Muscle of leg (tissue), 3 donors: ENCODE measurements at regions not wholly inside any gene's neighbourhood (a gene's known extent, or its start where the extent isn't known, plus 50 kb on each side); places are given as distances from the start of the nearest gene placed in this dataset.
"Not testable (repeated sequence)": the region's sequence is repeated elsewhere in the genome, so short reads cannot be mapped to it uniquely, and the experiment has no call there.

ENCODE experiments used
- DNase-seq: peaks from one replicate; pipeline ENCODE4 v3.0.0; 2013
- H3K27ac ChIP-seq: one replicate; pipeline ENCODE4 v1.5.1; 2013; ENCODE audit warnings: mild to moderate bottlenecking, low read length, control low read depth
- H3K27me3 ChIP-seq: one replicate; pipeline ENCODE4 v1.6.1; 2013; ENCODE audit warnings: low read length; ENCODE audit not compliant: control insufficient read depth, insufficient read depth
- H3K36me3 ChIP-seq: one replicate; pipeline ENCODE4 v1.6.1; 2013; ENCODE audit warnings: low read length; ENCODE audit not compliant: control insufficient read depth, insufficient read depth
- H3K4me1 ChIP-seq: one replicate; pipeline ENCODE4 v1.6.1; 2013; ENCODE audit warnings: low read length; ENCODE audit not compliant: control insufficient read depth, insufficient read depth
- H3K4me3 ChIP-seq: one replicate; pipeline ENCODE4 v1.5.1; 2013; ENCODE audit warnings: low read length, control low read depth
- H3K9me3 ChIP-seq: replicated peaks from 2 replicates; pipeline ENCODE4 v1.6.1; 2013; ENCODE audit warnings: low read depth, low read length; ENCODE audit not compliant: control insufficient read depth
- WGBS: methylation state at CpG from one replicate; pipeline ENCODE4 v1.1.5; 2013; ENCODE audit warnings: missing lambda C conversion rate; ENCODE audit not compliant: insufficient coverage; 5-methylcytosine and 5-hydroxymethylcytosine counted together

DNA sequence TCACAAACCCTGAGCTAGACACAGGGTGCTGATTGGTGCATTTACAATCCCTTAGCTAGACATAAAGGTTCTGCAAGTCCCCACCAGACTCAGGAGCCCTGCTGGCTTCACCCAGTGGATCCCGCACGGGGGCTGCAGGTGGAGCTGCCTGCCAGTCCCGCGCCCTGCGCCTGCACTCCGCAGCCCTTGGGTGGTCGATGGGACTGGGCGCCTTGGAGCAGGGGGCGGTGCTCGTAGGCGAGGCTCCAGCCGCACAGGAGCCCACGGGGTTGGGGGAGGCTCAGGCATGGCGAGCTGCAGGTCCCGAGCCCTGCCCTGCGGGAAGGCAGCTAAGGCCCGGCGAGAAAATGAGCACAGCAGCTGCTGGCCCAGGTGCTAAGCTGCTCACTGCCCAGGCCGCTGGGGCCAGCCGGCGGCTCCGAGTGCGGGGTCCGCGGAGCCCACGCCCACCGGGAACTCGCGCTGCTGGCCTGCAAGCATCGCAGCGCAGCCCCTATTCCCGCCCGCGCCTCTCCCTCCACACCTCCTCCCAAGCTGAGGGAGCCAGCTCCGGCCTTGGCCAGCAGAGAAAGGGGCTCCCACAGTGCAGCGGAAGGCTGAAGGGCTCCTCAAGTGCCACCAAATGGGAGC is 155.2 kb downstream of the SLC25A46 start:
- not testable (repeated sequence) for H3K4me3 ChIP-seq, H3K36me3 ChIP-seq, H3K4me1 ChIP-seq, H3K27me3 ChIP-seq, H3K27ac ChIP-seq, H3K9me3 ChIP-seq, DNase-seq
- WGBS = 63% methylated on average over 32 of the region's 36 CpGs

GRCh38 chr5:110894805-110895204 is 156.0 kb downstream of the SLC25A46 start:
- no peaks in the 10 kb centered on the region for H3K36me3 ChIP-seq
- no peak for DNase-seq
- no peak overlapping the region for H3K4me3 ChIP-seq
- H3K9me3 ChIP-seq = no peaks in the 10 kb centered on the region
- no peak overlapping the region for H3K27ac ChIP-seq
- WGBS = 75% methylated on average over 5 of the region's 8 CpGs
- H3K27me3 ChIP-seq = no peaks in the 10 kb centered on the region
- no peaks in the 10 kb centered on the region for H3K4me1 ChIP-seq

DNA sequence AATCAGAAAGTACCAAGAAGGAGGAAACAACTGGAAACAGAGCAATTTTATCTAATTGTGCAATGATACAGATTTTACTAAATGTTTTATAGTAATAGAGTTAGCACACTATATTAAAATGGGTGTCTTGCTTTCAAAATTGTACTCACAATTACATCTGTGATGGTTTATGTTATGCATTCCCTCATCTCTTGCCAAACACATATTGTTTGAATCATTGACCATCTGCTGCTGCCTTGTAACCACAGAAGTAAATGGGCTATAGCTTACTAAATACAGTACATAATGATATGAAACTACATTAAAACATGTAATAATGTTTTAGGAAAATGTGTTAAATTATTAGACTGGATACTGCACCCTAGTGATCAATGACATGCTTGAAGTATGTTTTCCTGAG is 158.1 kb downstream of the SLC25A46 start:
- Histone ChIP-seq H3K4me1 (no peaks in the 10 kb centered on the region), H3K36me3 (no peaks in the 10 kb centered on the region), H3K4me3 (no peak overlapping the region), H3K27me3 (no peaks in the 10 kb centered on the region), H3K27ac (no peak overlapping the region), H3K9me3 (no peaks in the 10 kb centered on the region)
- peak; percentile 65 for DNase-seq

DNA sequence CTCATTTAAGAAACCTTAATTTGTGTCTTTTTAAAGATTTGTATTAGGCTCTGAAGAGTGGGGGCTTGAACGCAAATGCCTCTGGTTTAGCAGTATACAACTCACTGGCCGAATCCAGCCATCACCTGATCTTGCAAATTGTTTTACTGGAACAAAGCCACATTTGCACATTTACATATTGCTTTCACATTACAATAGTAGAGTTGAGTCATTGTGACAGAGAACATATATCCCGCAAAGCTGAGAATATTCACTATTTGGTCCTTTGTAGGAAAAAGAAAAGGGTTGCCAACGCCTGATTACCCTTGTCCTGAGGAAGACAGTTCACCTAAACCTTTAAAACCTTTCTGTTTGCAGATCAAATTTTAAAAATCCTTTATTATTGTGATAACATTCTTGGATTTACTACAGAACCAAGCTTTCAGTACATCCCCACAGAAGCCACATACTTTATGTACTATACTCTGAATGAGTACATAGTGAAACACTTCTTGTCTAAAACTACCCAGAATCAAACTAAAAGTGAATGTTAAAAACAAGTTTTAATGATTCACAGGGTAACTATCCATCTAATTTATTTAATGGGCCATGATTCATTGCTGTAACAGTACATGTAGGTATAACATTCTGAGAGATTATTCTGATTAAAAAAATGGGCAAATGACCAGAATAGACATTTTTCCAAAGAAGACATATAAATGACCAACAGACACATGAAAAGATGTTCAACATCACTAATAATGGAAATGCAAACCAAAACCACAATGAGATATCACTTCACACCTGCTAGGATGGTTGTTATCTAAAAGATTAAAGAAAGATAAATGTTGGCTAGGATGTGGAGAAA is 161.0 kb downstream of the SLC25A46 start:
- no peak for DNase-seq
- Histone ChIP-seq H3K27ac (no peak overlapping the region), H3K4me1 (no peaks in the 10 kb centered on the region), H3K9me3 (no peaks in the 10 kb centered on the region), H3K36me3 (no peaks in the 10 kb centered on the region), H3K27me3 (no peaks in the 10 kb centered on the region), H3K4me3 (no peak overlapping the region)
- WGBS = no CpG with 5 or more reads among the region's 4 CpGs

- Histone ChIP-seq H3K4me3 (no peak overlapping the region), H3K4me1 (no peaks in the 10 kb centered on the region), H3K36me3 (no peaks in the 10 kb centered on the region), H3K27me3 (no peaks in the 10 kb centered on the region), H3K9me3 (no peaks in the 10 kb centered on the region), H3K27ac (no peak overlapping the region)
- no CpG with 5 or more reads among the region's 2 CpGs for WGBS
- DNase-seq = no peak
These were observed 162.0 kb downstream of the SLC25A46 start for GRCh38 chr5:110900829-110901228.

GRCh38 chr5:110903966-110904365 is 165.2 kb downstream of the SLC25A46 start:
- H3K27me3 ChIP-seq = no peaks in the 10 kb centered on the region
- H3K27ac ChIP-seq = no peak overlapping the region
- no peaks in the 10 kb centered on the region for H3K9me3 ChIP-seq
- no peaks in the 10 kb centered on the region for H3K36me3 ChIP-seq
- no peak for DNase-seq
- H3K4me1 ChIP-seq = no peaks in the 10 kb centered on the region
- WGBS = no CpG with 5 or more reads among the region's 3 CpGs
- H3K4me3 ChIP-seq = no peak overlapping the region

GRCh38 chr5:110908848-110909247 is 162.7 kb upstream of the TSLP start:
- H3K4me1 ChIP-seq = no peaks in the 10 kb centered on the region
- no peak for DNase-seq
- no peak overlapping the region for H3K27ac ChIP-seq
- no peaks in the 10 kb centered on the region for H3K27me3 ChIP-seq
- H3K9me3 ChIP-seq = no peaks in the 10 kb centered on the region
- H3K36me3 ChIP-seq = no peaks in the 10 kb centered on the region
- H3K4me3 ChIP-seq = no peak overlapping the region

DNA sequence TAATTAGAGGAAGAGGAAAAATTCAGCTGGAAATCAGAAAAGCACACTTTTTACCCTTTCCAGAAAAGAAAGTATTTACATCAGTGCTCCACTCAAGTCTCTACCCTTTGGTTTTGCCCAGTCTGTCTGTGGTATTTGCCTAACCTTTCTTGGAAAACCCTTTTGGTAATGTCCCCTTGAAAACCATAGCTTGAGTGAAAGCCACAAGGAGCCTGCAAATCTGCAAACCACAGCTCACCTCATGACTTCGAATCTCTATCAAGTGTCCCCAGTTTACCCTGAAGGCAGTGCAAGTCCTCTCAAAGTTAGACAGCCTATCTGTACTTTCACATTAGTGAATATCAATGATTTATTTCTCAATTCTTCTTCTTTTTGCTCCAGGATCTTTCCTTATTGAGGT is 162.1 kb upstream of the TSLP start:
- no peaks in the 10 kb centered on the region for H3K4me1 ChIP-seq
- no peaks in the 10 kb centered on the region for H3K9me3 ChIP-seq
- no peaks in the 10 kb centered on the region for H3K27me3 ChIP-seq
- no peak overlapping the region for H3K4me3 ChIP-seq
- no peak overlapping the region for H3K27ac ChIP-seq
- 67% methylated on average over 1 of the region's 1 CpG for WGBS
- H3K36me3 ChIP-seq = no peaks in the 10 kb centered on the region
- no peak for DNase-seq

DNA sequence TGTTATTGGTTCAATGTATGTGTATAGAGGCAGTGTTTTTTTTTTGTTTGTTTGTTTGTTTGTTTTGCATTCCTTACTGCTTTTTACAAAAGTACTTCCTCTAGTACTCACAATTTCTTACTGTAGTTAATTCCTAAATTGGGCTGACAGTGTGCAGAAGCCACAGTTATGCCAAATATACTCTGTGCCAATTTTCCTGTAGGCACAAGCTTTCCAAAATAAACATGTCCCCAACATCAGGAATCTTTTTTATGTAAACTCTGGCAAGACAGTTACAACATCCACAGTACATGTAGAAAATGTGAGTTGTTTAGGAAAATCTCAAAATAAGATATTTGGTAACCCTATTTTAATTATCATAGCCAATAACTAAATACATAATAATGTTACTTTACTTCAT is 161.6 kb upstream of the TSLP start:
- Histone ChIP-seq H3K27me3 (no peaks in the 10 kb centered on the region), H3K27ac (no peak overlapping the region), H3K36me3 (no peaks in the 10 kb centered on the region), H3K9me3 (no peaks in the 10 kb centered on the region), H3K4me1 (no peaks in the 10 kb centered on the region), H3K4me3 (no peak overlapping the region)
- DNase-seq = no peak

DNA sequence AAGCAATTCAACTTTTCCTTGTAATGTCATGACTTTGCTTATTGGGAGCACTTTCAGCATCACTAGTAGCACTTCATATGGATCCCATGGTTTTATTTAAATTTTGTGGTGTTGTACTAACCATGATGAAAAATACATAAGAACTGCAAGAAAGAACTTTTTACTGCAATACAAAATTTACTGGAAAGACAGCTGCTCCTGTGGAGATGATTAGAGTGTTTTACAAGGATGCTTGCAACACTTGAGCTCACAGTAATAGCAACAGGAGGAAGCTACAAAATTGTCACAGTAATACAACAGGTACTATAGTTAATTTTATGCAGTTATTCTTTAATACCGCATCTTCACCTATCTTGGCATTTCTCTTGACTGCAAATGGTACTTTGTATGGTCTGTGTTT is 158.3 kb upstream of the TSLP start:
- Histone ChIP-seq H3K4me1 (no peaks in the 10 kb centered on the region), H3K36me3 (no peaks in the 10 kb centered on the region), H3K27ac (no peak overlapping the region), H3K27me3 (no peaks in the 10 kb centered on the region), H3K4me3 (no peak overlapping the region), H3K9me3 (no peaks in the 10 kb centered on the region)
- no CpG with 5 or more reads among the region's 1 CpG for WGBS
- no peak for DNase-seq
